GM12878 (cell line): ENCODE measurements at regions not wholly inside any gene's neighbourhood (a gene's known extent, or its start where the extent isn't known, plus 50 kb on each side); places are given as distances from the start of the nearest gene placed in this dataset.

Source experiments
- CEBPB ChIP-seq, 2 experiments: fragments of 150-350 bp in 1 of 2; IDR thresholded peaks; 2 replicates each; pipeline ENCODE4 v1.6.1; 2012 to 2014; ENCODE audit warnings: low read depth in 2 of 2, low read length in 2 of 2, borderline replicate concordance in 1 of 2, inconsistent platforms in 1 of 2
- IKZF1 ChIP-seq: fragments of 450-650 bp; conservative IDR thresholded peaks from 2 replicates; pipeline ENCODE4 v1.6.1; 2017; ENCODE audit warnings: antibody characterized with exemption, mild to moderate bottlenecking

DNA sequence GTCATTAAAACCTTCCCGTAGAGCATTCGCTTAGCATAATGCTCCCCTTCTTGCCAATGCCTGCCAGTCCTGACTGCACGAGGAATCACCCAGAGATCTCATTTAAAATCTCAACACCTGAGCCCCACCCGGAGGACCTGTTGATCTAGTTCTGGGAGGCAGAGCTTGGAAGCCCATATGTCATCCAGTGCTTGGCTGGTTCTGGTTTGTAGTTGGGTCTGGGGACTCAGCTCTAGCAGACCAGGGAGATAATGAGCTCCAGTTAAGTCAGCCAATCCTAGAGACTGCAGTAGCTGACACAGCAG is 131.8 kb upstream of the DAP start:
- TF ChIP-seq CEBPB (IDR thresholded peaks at IDR 0.05; ENCODE audit: borderline replicate concordance in 1 of 2, low read depth in 2 of 2, low read length in 2 of 2) (no peak), IKZF1 (no peak)
